ENCODE measurements at regions not wholly inside any gene's neighbourhood (a gene's known extent, or its start where the extent isn't known, plus 50 kb on each side); places are given as distances from the start of the nearest gene placed in this dataset.

DNA sequence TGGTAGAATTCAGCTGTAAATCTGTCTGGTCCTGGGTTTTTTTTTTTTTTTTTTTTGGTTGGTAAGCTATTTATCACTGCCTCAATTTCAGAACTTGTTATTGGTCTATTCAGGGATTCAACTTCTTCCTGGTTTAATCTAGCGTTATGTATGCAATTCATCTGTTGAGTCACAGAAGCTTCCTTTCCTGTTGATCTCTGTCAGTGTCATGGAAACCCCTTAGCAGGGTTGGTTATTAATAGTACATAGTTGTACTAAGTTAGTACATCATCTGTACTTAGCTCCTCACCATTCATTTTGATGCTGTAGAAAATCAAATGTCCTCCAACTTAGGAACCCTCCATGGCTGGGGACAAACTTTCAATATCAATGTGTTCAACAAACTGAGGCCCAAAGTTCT, 51.0 kb upstream of the BARHL2 start:
- DNase-seq, result no peak
- intact Hi-C loops (cut with DNase I), result no loop called here
- H3K27me3 ChIP-seq, result peaks cover 0 to 10% (median 0%) of the 10 kb centered on the region in 4 donors
- WGBS, 2 donors, result 23 to 79% methylated on average over 1 of the region's 1 CpG
- H3K9me3 ChIP-seq, result no peaks in the 10 kb centered on the region
- no peaks in the 10 kb centered on the region for H3K36me3 ChIP-seq
- no peak overlapping the region for H3K27ac ChIP-seq
- TF ChIP-seq POLR2A (IDR thresholded peaks at IDR 0.05), result no peak
- TF ChIP-seq, protein P1, sequence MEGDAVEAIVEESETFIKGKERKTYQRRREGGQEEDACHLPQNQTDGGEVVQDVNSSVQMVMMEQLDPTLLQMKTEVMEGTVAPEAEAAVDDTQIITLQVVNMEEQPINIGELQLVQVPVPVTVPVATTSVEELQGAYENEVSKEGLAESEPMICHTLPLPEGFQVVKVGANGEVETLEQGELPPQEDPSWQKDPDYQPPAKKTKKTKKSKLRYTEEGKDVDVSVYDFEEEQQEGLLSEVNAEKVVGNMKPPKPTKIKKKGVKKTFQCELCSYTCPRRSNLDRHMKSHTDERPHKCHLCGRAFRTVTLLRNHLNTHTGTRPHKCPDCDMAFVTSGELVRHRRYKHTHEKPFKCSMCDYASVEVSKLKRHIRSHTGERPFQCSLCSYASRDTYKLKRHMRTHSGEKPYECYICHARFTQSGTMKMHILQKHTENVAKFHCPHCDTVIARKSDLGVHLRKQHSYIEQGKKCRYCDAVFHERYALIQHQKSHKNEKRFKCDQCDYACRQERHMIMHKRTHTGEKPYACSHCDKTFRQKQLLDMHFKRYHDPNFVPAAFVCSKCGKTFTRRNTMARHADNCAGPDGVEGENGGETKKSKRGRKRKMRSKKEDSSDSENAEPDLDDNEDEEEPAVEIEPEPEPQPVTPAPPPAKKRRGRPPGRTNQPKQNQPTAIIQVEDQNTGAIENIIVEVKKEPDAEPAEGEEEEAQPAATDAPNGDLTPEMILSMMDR (IDR thresholded peaks at IDR 0.05), result no peak
- H3K4me3 ChIP-seq, result no peak overlapping the region
- H3K4me1 ChIP-seq, result no peaks in the 10 kb centered on the region
